ENCODE measurements at regions not wholly inside any gene's neighbourhood (a gene's known extent, or its start where the extent isn't known, plus 50 kb on each side); places are given as distances from the start of the nearest gene placed in this dataset.

DNA sequence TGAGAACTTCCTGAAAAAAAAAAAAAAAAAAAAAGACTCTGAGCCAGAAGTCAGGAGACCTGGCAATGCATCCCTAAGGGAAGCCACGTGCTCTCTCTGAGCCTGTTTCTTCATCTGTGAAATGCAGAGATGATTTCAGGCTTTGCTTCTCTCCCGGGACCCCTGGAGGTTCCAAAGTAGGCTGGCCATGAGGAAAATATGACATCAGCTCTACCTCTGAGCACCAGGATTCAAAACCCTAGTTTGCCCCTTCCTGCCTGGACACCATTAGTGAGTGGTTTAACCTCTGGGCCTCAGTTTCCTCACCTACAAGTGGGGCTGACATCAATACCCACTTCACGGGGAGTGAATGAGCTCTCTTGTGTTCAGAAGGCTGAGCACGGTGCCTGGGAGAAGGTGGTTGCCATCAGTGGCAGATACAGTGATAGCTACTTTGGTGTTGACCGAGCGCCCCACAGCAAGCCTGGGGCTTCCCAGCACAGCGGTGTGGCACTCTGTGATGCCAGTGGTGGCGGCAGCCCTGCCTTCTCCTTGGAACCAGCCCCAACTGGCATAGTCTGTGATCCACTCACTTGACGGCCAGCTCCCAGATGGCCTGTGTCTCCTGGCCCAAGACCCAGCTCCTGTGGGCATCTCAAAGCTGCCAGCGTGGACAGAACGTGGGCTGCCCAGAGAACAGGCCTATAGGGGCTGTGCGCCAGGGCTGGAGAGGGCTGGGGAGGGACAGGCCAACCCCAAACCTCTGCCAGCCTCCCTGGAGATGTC lies 153.1 kb upstream of the UNC5B start:
- no peaks in the 10 kb centered on the region for H3K36me3 ChIP-seq
- H3K27me3 ChIP-seq (replicated peaks; ENCODE audit: insufficient read depth) = no peaks in the 10 kb centered on the region
- H3K4me3 ChIP-seq = no peak overlapping the region
- no peaks in the 10 kb centered on the region for H3K4me1 ChIP-seq (replicated peaks)
- no peak for DNase-seq (ENCODE audit: low spot score)
- H3K27ac ChIP-seq = no peak overlapping the region
- intact Hi-C loops (cut with DNase I) = no loop called here
- H3K9me3 ChIP-seq = no peaks in the 10 kb centered on the region
- TF ChIP-seq CTCF (IDR thresholded peaks at IDR 0.05) (no peak), POLR2A (IDR thresholded peaks at IDR 0.05) (no peak), POLR2AphosphoS5 (IDR thresholded peaks at IDR 0.05) (no peak)
- 81% methylated on average over 12 of the region's 12 CpGs for WGBS

DNA sequence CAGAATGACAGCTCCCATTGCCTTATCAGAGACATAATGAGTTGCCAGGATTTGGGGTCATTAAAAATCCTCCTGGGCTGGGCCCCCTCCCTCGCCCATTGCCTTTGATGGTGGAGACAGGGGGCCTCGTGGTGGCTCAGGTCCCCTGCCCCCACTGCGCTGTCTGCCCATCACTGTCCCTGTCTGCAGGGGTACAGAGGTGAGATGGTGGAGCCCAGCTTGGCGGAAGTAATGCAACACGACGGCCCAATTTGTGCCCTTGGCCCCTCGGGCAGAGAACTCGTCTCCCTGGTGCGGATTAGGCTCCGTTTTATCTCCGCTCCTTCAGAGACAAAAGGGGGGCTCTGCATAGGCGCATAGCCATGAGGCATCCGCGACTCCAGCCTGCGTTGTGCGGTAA lies 152.4 kb upstream of the UNC5B start:
- 91% methylated on average over 16 of the region's 16 CpGs for WGBS
- H3K4me1 ChIP-seq (replicated peaks) = no peaks in the 10 kb centered on the region
- no peak overlapping the region for H3K27ac ChIP-seq
- H3K9me3 ChIP-seq = no peaks in the 10 kb centered on the region
- no peaks in the 10 kb centered on the region for H3K27me3 ChIP-seq (replicated peaks; ENCODE audit: insufficient read depth)
- H3K4me3 ChIP-seq = no peak overlapping the region
- no peak for DNase-seq (ENCODE audit: low spot score)
- intact Hi-C loops (cut with DNase I) = no loop called here
- no peaks in the 10 kb centered on the region for H3K36me3 ChIP-seq
- TF ChIP-seq POLR2AphosphoS5 (IDR thresholded peaks at IDR 0.05) = no peak
- no peak for TF ChIP-seq CTCF (IDR thresholded peaks at IDR 0.05)
- no peak for TF ChIP-seq POLR2A (IDR thresholded peaks at IDR 0.05)

DNA sequence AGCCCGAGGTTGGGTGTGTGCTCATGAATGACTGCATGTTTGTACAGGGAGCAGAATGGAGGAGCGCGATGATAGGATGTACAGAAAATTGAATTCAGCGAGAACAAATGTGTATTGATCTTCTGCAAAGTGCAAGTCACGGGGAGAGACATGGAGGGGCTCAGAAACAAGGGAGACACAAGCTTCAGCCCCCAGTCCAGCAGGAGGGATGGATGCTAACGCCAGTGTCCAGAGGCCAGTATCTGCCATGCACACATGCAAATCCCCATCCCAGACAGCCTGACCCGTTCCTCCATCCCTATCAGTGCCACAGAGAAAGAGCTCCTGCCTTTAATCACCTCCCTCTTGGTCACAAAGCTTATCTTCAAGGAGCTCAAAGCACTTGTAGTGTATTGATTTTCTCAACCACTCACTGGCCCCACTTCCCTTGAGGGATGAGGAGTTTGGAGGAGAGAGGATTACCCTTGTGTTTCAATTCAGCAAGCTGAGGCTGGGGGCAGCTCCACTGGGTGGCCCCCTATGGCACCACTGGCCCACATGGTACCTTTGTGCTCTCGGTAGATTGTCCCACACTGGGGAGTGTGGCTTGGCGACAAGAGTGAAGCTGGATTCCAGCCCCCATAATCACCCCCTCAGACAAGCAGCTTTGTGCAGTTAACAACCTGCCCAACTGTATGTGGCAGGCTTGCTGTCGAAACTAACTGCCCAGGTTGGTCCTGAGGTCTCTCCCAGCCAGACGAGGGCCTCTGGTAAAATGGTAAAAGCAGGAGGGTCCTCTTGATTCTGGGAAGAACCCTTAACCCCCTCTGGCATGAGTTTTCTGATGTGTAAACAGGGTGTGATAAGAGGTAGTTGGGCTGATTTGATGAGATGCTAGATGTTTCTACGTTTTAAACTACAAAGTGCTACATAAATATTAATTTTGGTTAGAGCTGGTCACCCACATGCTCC lies 151.6 kb upstream of the UNC5B start:
- TF ChIP-seq POLR2AphosphoS5 (IDR thresholded peaks at IDR 0.05) (no peak), CTCF (IDR thresholded peaks at IDR 0.05) (no peak), POLR2A (IDR thresholded peaks at IDR 0.05) (no peak)
- H3K4me1 ChIP-seq (replicated peaks) = no peaks in the 10 kb centered on the region
- 92% methylated on average over 12 of the region's 12 CpGs for WGBS
- no peaks in the 10 kb centered on the region for H3K9me3 ChIP-seq
- intact Hi-C loops (cut with DNase I) = no loop called here
- H3K4me3 ChIP-seq = no peak overlapping the region
- H3K36me3 ChIP-seq = no peaks in the 10 kb centered on the region
- H3K27me3 ChIP-seq (replicated peaks; ENCODE audit: insufficient read depth) = no peaks in the 10 kb centered on the region
- DNase-seq (ENCODE audit: low spot score) = no peak
- no peak overlapping the region for H3K27ac ChIP-seq

GRCh38 chr10:71061472-71061871 lies 150.9 kb upstream of the UNC5B start:
- H3K27ac ChIP-seq = no peak overlapping the region
- H3K4me3 ChIP-seq = no peak overlapping the region
- WGBS = 78% methylated on average over 8 of the region's 8 CpGs
- DNase-seq (ENCODE audit: low spot score) = no peak
- no peaks in the 10 kb centered on the region for H3K9me3 ChIP-seq
- no peaks in the 10 kb centered on the region for H3K36me3 ChIP-seq
- intact Hi-C loops (cut with DNase I) = no loop called here
- H3K27me3 ChIP-seq (replicated peaks; ENCODE audit: insufficient read depth) = no peaks in the 10 kb centered on the region
- no peak for TF ChIP-seq CTCF (IDR thresholded peaks at IDR 0.05)
- TF ChIP-seq POLR2A (IDR thresholded peaks at IDR 0.05) = no peak
- no peak for TF ChIP-seq POLR2AphosphoS5 (IDR thresholded peaks at IDR 0.05)
- H3K4me1 ChIP-seq (replicated peaks) = no peaks in the 10 kb centered on the region
